HG02610 (cell line): ENCODE measurements at regions not wholly inside any gene's neighbourhood (a gene's known extent, or its start where the extent isn't known, plus 50 kb on each side); places are given as distances from the start of the nearest gene placed in this dataset.
"Not testable (repeated sequence)": the region's sequence is repeated elsewhere in the genome, so short reads cannot be mapped to it uniquely, and the experiment has no call there.

Experiments
- ATAC-seq: cut with Tn5 transposase; IDR thresholded peaks from one replicate; pipeline ENCODE4 v1.9.1; 2021; ENCODE audit warnings: mild to moderate bottlenecking, moderate library complexity; ENCODE audit not compliant: unreplicated experiment

GRCh38 chr10:28137907-28138880 is 139.3 kb upstream of the ODAD2 start:
- ATAC-seq, result no peak

DNA sequence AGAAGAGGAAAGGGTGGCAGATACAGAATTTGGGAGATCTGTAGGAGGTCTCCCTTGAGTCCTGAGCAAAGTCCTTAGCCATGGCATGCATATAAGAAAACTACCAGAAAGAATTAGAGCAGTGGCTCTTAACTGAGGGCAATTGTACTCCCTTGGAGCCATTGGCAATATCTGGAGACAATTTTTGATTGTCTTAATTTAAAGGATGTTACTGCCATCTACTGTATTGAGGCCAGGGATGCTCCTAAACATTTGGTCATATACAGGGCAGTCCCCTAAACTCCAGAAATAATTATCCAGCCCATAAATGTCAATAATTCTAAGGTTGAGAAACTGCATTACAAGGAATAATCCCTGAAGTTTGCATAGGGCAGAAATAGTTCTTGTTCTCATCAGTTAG is 136.4 kb upstream of the ODAD2 start:
- ATAC-seq, result no peak

DNA sequence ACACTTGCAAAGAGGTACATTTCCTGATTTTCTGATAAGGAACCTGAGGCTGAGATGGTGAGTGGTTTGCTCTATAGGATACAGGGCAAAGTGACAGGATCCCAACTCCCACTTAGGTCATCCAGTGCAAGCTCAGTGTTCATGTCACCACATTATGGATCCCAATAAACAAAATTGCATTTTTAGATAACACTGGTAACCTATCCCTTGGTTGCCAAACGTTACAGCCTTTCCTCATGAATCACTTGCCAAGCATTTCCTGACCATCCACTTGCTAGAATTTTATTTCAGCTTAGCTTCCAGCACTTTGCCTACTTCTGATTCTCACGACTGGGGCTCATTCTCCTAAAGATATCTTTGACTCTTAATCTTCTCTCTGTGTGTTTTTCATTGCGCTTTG is 131.4 kb upstream of the ODAD2 start:
- ATAC-seq, result no peak

GRCh38 chr10:28127881-28128280 is 129.0 kb upstream of the ODAD2 start:
- ATAC-seq, result no peak

DNA sequence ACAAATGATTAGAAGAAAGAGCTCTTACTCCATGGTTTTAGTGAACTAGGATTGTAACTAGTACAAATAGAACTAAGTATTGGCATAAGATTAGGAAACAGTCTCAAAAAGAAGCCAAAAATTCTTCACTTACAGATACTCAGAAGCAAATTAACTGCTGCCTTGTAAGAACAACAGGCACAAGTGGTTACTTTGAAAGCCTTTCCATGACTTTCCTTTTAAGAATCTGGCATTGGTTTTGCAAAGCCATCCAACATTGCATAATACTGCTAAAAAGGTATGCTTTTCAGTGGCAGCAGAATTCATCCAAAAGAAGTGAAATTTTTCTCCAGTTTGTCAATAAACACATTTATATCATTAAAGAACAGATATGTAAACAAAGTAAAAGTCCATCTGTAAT is 126.8 kb upstream of the ODAD2 start:
- ATAC-seq, result no peak

GRCh38 chr10:28120795-28121194 is 121.9 kb upstream of the ODAD2 start:
- no peak for ATAC-seq

DNA sequence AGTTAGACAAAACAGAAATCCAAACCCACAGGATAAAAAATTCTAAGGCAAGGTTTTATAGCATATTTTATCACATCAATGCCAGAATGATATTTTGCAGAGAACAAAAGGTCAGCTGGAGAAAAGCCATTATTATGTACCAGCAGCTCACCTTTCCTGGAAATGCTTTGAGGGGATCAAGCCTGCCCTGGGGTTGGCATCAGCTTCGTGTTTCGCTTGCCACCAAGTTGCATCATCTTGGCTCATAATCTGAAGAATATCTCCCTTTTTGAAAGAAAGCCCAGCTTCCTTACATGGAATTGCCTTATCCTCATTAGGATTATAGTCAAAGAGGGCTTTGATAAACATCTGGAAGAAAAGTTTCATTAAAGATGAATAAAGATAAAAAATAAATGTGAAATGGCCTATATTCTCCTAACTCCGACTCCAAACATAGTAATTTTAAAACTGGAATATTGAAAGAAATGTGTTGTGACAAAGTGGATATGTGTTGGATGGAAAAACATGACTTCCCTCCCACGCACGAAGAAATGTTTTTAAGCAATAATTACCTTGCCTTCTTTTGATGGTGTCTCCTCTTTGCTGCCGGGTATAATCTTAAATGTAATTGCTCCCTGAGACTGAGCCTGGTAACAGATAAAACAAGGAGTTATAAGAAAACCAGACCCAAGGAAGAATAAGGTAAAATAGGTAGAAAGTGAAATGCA is 121.3 kb upstream of the ODAD2 start:
- no peak for ATAC-seq

- ATAC-seq, result no peak
These were observed 120.2 kb upstream of the ODAD2 start for GRCh38 chr10:28118985-28119628.

- ATAC-seq, result no peak
These were observed 114.3 kb upstream of the ODAD2 start for GRCh38 chr10:28113202-28113601.

- no peak for ATAC-seq
These were observed 112.8 kb upstream of the ODAD2 start for GRCh38 chr10:28111712-28112111.

DNA sequence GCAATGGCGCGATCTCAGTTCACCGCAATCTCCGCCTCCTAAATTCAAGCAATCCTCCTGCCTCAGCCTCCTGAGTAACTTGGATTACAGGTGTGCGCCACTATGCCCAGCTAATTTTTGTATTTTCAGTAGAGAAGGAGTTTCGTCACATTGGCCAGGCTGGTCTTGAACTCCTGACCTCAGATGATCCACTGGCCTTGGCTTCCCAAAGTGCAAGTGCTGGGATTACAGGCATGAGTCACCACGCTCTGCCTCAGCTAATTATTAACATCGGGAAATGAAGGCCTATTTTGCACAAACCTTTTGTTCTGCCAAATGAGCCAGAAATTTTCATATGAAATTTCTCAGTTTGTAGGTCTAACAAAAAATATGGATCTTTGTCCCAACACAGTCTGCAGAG is 106.7 kb upstream of the ODAD2 start:
- no peak for ATAC-seq

- ATAC-seq, result no peak
These were observed 98.8 kb upstream of the ODAD2 start for GRCh38 chr10:28097633-28098032.

DNA sequence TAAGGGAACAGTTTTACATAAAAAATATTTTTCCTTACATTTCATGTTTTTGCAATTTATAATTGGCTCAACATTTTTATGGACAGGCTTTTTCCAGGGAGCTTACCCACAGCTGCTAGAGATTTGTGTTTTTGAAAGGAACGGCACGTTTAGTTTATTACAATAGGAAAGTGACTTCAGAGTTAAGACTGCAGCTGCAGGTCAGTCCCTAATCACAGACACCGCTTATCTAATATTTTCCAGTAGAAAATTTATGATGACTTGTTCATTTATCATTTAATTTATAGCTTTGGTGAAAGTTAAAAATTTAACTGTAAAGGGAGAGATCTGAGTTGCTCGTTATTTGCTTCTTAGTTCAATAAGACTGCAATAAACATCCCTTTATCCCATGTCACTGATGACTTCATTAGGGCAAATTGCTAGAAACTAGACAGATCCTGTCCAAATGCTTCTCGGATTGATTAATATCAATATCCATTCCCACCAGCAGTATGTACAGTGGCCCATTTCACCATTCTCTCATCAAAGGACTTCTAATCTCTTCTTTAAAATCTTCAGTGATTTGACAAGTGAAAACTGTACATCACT is 97.0 kb upstream of the ODAD2 start:
- ATAC-seq, result no peak

GRCh38 chr10:28094121-28094520 is 95.2 kb upstream of the ODAD2 start:
- no peak for ATAC-seq

- ATAC-seq, result no peak
These were observed 93.0 kb upstream of the ODAD2 start for GRCh38 chr10:28091913-28092312.

GRCh38 chr10:28090506-28090905 is 91.6 kb upstream of the ODAD2 start:
- no peak for ATAC-seq

- ATAC-seq, result no peak
These were observed 90.6 kb upstream of the ODAD2 start for GRCh38 chr10:28089467-28089866.

GRCh38 chr10:28087661-28088351 is 88.9 kb upstream of the ODAD2 start:
- no peak for ATAC-seq

GRCh38 chr10:28085760-28086159 is 86.9 kb upstream of the ODAD2 start:
- ATAC-seq, result not testable (repeated sequence)

GRCh38 chr10:28082885-28083284 is 84.0 kb upstream of the ODAD2 start:
- ATAC-seq, result no peak

DNA sequence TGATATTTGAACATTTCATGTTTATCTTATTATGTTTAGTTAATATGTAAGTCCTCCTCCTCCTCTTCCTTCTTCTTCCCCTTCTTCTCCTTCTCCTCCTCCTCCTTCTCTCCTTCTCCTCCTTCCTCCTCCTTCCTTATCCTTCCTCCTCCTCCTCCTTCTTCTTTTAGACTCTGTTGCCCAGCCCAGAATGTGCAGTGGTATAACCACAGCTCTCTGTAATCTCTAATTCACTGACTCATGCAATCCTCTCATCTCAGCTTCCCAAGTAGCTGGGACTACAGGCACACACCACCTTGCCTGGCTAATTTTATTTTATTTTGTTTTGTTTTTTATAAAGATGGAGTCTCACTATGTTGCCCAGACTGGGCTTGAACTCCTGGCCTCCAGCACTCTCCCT is 83.4 kb upstream of the ODAD2 start:
- ATAC-seq, result no peak
